ENCODE measurements at regions not wholly inside any gene's neighbourhood (a gene's known extent, or its start where the extent isn't known, plus 50 kb on each side); places are given as distances from the start of the nearest gene placed in this dataset.

- H3K4me3 ChIP-seq (replicated peaks in 1 of 4; ENCODE audit: control extremely low read depth in 1 of 4, insufficient read depth in 1 of 4, low read depth in 3 of 4, low read length in 4 of 4) = no peak overlapping the region
These were observed 163.4 kb upstream of the SH3BP4 start for GRCh38 chr2:234788381-234788780.

DNA sequence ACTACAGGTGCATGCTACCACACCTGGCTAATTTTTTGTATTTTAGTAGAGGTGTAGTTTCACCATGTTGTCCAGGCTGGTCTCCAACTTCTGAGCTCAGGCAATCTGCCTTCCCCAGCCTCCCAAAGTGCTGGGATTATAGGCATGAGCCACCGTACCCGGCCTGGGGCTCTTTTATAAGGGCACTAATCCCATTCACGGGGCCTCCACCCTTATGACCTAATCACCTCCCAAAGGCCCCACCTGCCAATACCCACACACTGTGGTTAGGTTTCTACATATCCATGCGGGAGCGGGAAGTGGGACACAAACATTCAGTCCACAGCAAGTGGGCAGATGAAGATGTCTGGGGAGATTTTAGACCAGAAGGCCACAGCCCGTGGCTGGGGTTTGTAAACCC is 164.7 kb upstream of the SH3BP4 start:
- no peak for DNase-seq (ENCODE audit: low read depth in 2 of 2)
- H2AFZ ChIP-seq (ENCODE audit: low read length) = no peak overlapping the region
- no peaks in the 10 kb centered on the region for H3K79me2 ChIP-seq (ENCODE audit: control insufficient read depth, insufficient read depth, low read length)
- no peaks in the 10 kb centered on the region for H4K20me1 ChIP-seq (ENCODE audit: control insufficient read depth, extremely low read depth, insufficient read depth, low read length)
- H3K9me3 ChIP-seq (ENCODE audit: control insufficient read depth, insufficient read depth, low read depth, low read length) = no peaks in the 10 kb centered on the region
- no peaks in the 10 kb centered on the region for H3K4me1 ChIP-seq (ENCODE audit: control insufficient read depth, extremely low read depth, insufficient read depth, low read length)
- peaks cover 4% of the 10 kb centered on the region for H3K27me3 ChIP-seq (ENCODE audit: control insufficient read depth, insufficient read depth, low read length)
- H3K36me3 ChIP-seq (ENCODE audit: control insufficient read depth, insufficient read depth, low read length) = no peaks in the 10 kb centered on the region
- H3K4me3 ChIP-seq (replicated peaks in 1 of 4; ENCODE audit: control extremely low read depth in 1 of 4, insufficient read depth in 1 of 4, low read depth in 3 of 4, low read length in 4 of 4) = no peak overlapping the region
- H3K27ac ChIP-seq (ENCODE audit: insufficient read depth, low read length) = no peak overlapping the region
- H3K4me2 ChIP-seq (ENCODE audit: extremely low read depth, insufficient read depth, low read length) = no peak overlapping the region
- H3K9ac ChIP-seq (ENCODE audit: insufficient read depth, low read length) = no peak overlapping the region
- TF ChIP-seq EZH2 (IDR thresholded peaks at IDR 0.05; ENCODE audit: low read length, missing control alignments) = no peak
- TF ChIP-seq, protein P1, sequence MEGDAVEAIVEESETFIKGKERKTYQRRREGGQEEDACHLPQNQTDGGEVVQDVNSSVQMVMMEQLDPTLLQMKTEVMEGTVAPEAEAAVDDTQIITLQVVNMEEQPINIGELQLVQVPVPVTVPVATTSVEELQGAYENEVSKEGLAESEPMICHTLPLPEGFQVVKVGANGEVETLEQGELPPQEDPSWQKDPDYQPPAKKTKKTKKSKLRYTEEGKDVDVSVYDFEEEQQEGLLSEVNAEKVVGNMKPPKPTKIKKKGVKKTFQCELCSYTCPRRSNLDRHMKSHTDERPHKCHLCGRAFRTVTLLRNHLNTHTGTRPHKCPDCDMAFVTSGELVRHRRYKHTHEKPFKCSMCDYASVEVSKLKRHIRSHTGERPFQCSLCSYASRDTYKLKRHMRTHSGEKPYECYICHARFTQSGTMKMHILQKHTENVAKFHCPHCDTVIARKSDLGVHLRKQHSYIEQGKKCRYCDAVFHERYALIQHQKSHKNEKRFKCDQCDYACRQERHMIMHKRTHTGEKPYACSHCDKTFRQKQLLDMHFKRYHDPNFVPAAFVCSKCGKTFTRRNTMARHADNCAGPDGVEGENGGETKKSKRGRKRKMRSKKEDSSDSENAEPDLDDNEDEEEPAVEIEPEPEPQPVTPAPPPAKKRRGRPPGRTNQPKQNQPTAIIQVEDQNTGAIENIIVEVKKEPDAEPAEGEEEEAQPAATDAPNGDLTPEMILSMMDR (conservative IDR thresholded peaks at IDR 0.05 in 1 of 2, IDR thresholded peaks at IDR 0.05 in 1 of 2; ENCODE audit: low read depth in 1 of 2, low read length in 2 of 2) = no peak

More at GRCh38 chr2:234788381-234788780, 163.4 kb upstream of the SH3BP4 start:
- H3K4me2 ChIP-seq (ENCODE audit: extremely low read depth, insufficient read depth, low read length) = no peak overlapping the region
- H3K27ac ChIP-seq (ENCODE audit: insufficient read depth, low read length) = no peak overlapping the region
- no peak for DNase-seq (ENCODE audit: low read depth in 2 of 2)
- H4K20me1 ChIP-seq (ENCODE audit: control insufficient read depth, extremely low read depth, insufficient read depth, low read length) = no peaks in the 10 kb centered on the region
- H3K4me1 ChIP-seq (ENCODE audit: control insufficient read depth, extremely low read depth, insufficient read depth, low read length) = no peaks in the 10 kb centered on the region
- no peak overlapping the region for H2AFZ ChIP-seq (ENCODE audit: low read length)
- no peaks in the 10 kb centered on the region for H3K36me3 ChIP-seq (ENCODE audit: control insufficient read depth, insufficient read depth, low read length)
- H3K9me3 ChIP-seq (ENCODE audit: control insufficient read depth, insufficient read depth, low read depth, low read length) = no peaks in the 10 kb centered on the region
- H3K9ac ChIP-seq (ENCODE audit: insufficient read depth, low read length) = no peak overlapping the region
- H3K27me3 ChIP-seq (ENCODE audit: control insufficient read depth, insufficient read depth, low read length) = peaks cover 4% of the 10 kb centered on the region
- TF ChIP-seq EZH2 (IDR thresholded peaks at IDR 0.05; ENCODE audit: low read length, missing control alignments) = no peak
- TF ChIP-seq, protein P1 (conservative IDR thresholded peaks at IDR 0.05 in 1 of 2, IDR thresholded peaks at IDR 0.05 in 1 of 2; ENCODE audit: low read depth in 1 of 2, low read length in 2 of 2) = no peak
- no peaks in the 10 kb centered on the region for H3K79me2 ChIP-seq (ENCODE audit: control insufficient read depth, insufficient read depth, low read length)

- Histone ChIP-seq H3K27ac (ENCODE audit: insufficient read depth, low read length) (no peak overlapping the region), H3K4me1 (ENCODE audit: control insufficient read depth, extremely low read depth, insufficient read depth, low read length) (peaks cover 18% of the 10 kb centered on the region), H3K4me2 (ENCODE audit: extremely low read depth, insufficient read depth, low read length) (no peak overlapping the region), H3K4me3 (replicated peaks in 1 of 4; ENCODE audit: control extremely low read depth in 1 of 4, insufficient read depth in 1 of 4, low read depth in 3 of 4, low read length in 4 of 4) (no peak overlapping the region), H3K79me2 (ENCODE audit: control insufficient read depth, insufficient read depth, low read length) (no peaks in the 10 kb centered on the region), H3K9ac (ENCODE audit: insufficient read depth, low read length) (no peak overlapping the region), H4K20me1 (ENCODE audit: control insufficient read depth, extremely low read depth, insufficient read depth, low read length) (no peaks in the 10 kb centered on the region), H3K27me3 (ENCODE audit: control insufficient read depth, insufficient read depth, low read length) (peaks cover 2% of the 10 kb centered on the region), H3K9me3 (ENCODE audit: control insufficient read depth, insufficient read depth, low read depth, low read length) (no peaks in the 10 kb centered on the region), H2AFZ (ENCODE audit: low read length) (no peak overlapping the region), H3K36me3 (ENCODE audit: control insufficient read depth, insufficient read depth, low read length) (no peaks in the 10 kb centered on the region)
- no peak for TF ChIP-seq EZH2 (IDR thresholded peaks at IDR 0.05; ENCODE audit: low read length, missing control alignments)
- TF ChIP-seq, protein P1 (conservative IDR thresholded peaks at IDR 0.05 in 1 of 2, IDR thresholded peaks at IDR 0.05 in 1 of 2; ENCODE audit: low read depth in 1 of 2, low read length in 2 of 2) = no peak
- DNase-seq (ENCODE audit: low read depth in 2 of 2) = no peak
These were observed 177.9 kb upstream of the SH3BP4 start for GRCh38 chr2:234773764-234774409.
